NCI-H2029 treated with DMSO at 0.1 percent for 48 hours (cell line): ENCODE measurements at regions not wholly inside any gene's neighbourhood (a gene's known extent, or its start where the extent isn't known, plus 50 kb on each side); places are given as distances from the start of the nearest gene placed in this dataset.
A peak's percentile ranks its signal among the peaks of the same experiment; 100 is the strongest.
"Not testable (repeated sequence)": the region's sequence is repeated elsewhere in the genome, so short reads cannot be mapped to it uniquely, and the experiment has no call there.

Experiments
- DNase-seq: peaks from one replicate; lab custom pipeline; 2025; lab: John Stamatoyannopoulos, UW

GRCh38 chr11:121901886-121902285 lies 214.1 kb downstream of the BLID start:
- no peak for DNase-seq

GRCh38 chr11:121901417-121901816 lies 214.6 kb downstream of the BLID start:
- DNase-seq: not testable (repeated sequence)

- no peak for DNase-seq
Observed at GRCh38 chr11:121899520-121899919, 216.5 kb downstream of the BLID start.

GRCh38 chr11:121898903-121899302 lies 217.1 kb downstream of the BLID start:
- no peak for DNase-seq

GRCh38 chr11:121895919-121896318 lies 220.1 kb downstream of the BLID start:
- DNase-seq: no peak

GRCh38 chr11:121894581-121894980 lies 221.4 kb downstream of the BLID start:
- no peak for DNase-seq

GRCh38 chr11:121892863-121893262 lies 223.2 kb downstream of the BLID start:
- no peak for DNase-seq

- DNase-seq: peak; percentile 34
Observed at GRCh38 chr11:121892131-121892681, 223.8 kb downstream of the BLID start.

GRCh38 chr11:121890946-121891515 lies 225.0 kb downstream of the BLID start:
- DNase-seq: no peak

- DNase-seq: no peak
Observed at GRCh38 chr11:121890377-121890776, 225.6 kb downstream of the BLID start.

GRCh38 chr11:121889931-121890330 lies 226.1 kb downstream of the BLID start:
- no peak for DNase-seq

GRCh38 chr11:121889186-121889585 lies 226.8 kb downstream of the BLID start:
- no peak for DNase-seq

- no peak for DNase-seq
Observed at GRCh38 chr11:121887976-121888557, 227.9 kb downstream of the BLID start.

GRCh38 chr11:121887569-121887968 lies 228.4 kb downstream of the BLID start:
- no peak for DNase-seq

GRCh38 chr11:121886996-121887395 lies 229.0 kb downstream of the BLID start:
- no peak for DNase-seq

GRCh38 chr11:121886005-121886734 lies 229.8 kb downstream of the BLID start:
- DNase-seq: no peak

GRCh38 chr11:121884626-121885025 lies 231.4 kb downstream of the BLID start:
- DNase-seq: no peak

- no peak for DNase-seq
Observed at GRCh38 chr11:121881806-121882205, 234.2 kb downstream of the BLID start.

GRCh38 chr11:121877152-121877551 lies 238.9 kb downstream of the BLID start:
- no peak for DNase-seq

- no peak for DNase-seq
Observed at GRCh38 chr11:121873766-121874165, 242.2 kb downstream of the BLID start.

GRCh38 chr11:121872356-121872755 lies 243.7 kb downstream of the BLID start:
- DNase-seq: no peak

- no peak for DNase-seq
Observed at GRCh38 chr11:121870206-121871045, 245.6 kb downstream of the BLID start.
